K562 (cell line): ENCODE measurements at regions not wholly inside any gene's neighbourhood (a gene's known extent, or its start where the extent isn't known, plus 50 kb on each side); places are given as distances from the start of the nearest gene placed in this dataset.

Experiments
- ATAC-seq: fragments of 200-7000 bp; cut with Tn5 transposase; 3 replicates; pipeline ENCODE4 v1.9.1; 2020; ENCODE audit warnings: moderate library complexity
- BruUV-seq: library from RNA; stranded (reverse); fragments of 400-500 nt; replicated peaks from 2 replicates; lab custom pipeline; 2021; lab: Mats Ljungman, UMichigan
- CTCF ChIA-PET: fragments of 300-600 bp; formaldehyde crosslinking; extraction: SDS; loops from one replicate; lab custom pipeline; 2021; ENCODE audit warnings: low intra/inter-chr PET ratio; lab: Yijun Ruan, JAX
- POLR2A ChIA-PET: fragments of 300-600, 350-650 bp; sonication (Branson Sonifier 250); formaldehyde crosslinking; extraction: SDS; loops from one replicate; lab custom pipeline; 2021; ENCODE audit warnings: antibody characterized with exemption, inconsistent platforms; lab: Yijun Ruan, JAX
- DNase-seq, 4 experiments: peaks; one replicate each; pipeline versions ENCODE4 v3.0.0 to v3.0.0-alpha.2; 2011 to 2018; ENCODE audit warnings: low spot score in 3 of 4, mixed read lengths in 3 of 4; ENCODE audit errors: extremely low read depth in 1 of 4
- FAIRE-seq: peaks from 2 replicates; lab custom pipeline; 2011; peaks lifted over from hg19 to GRCh38; lab: Jason Lieb, UNC
- H2AFZ ChIP-seq: 2 replicates; pipeline ENCODE4 v1.6.0; 2011; ENCODE audit warnings: low read depth, low read length, control low read depth, inconsistent platforms
- H3K27ac ChIP-seq: fragments of 200-600 bp; 3 replicates; pipeline ENCODE4 v1.8.0; 2011; ENCODE audit warnings: low read depth, mild to moderate bottlenecking, control low read depth, inconsistent platforms, low read length, moderate library complexity, mixed read lengths; ENCODE audit errors: extremely low read depth
- H3K27me3 ChIP-seq, 2 experiments: fragments of 300-600 bp in 1 of 2; 2 replicates in 1 of 2; 3 replicates in 1 of 2; pipeline versions ENCODE4 v1.6.0 to v1.8.0; 2011; ENCODE audit warnings: inconsistent platforms in 2 of 2, low read length in 2 of 2, mild to moderate bottlenecking in 1 of 2, mixed read lengths in 1 of 2, moderate library complexity in 1 of 2; ENCODE audit not compliant: control insufficient read depth in 2 of 2, insufficient read depth in 2 of 2
- H3K36me3 ChIP-seq: fragments of 300-600 bp; 3 replicates; pipeline ENCODE4 v1.8.0; 2011; ENCODE audit warnings: mild to moderate bottlenecking, low read length, inconsistent platforms; ENCODE audit not compliant: control insufficient read depth, insufficient read depth
- H3K4me1 ChIP-seq, 2 experiments: fragments of 200-600 bp in 1 of 2; replicated peaks in 1 of 2; 2 replicates in 1 of 2; 3 replicates in 1 of 2; pipeline versions ENCODE4 v1.5.1 to v1.8.0; 2011; ENCODE audit warnings: inconsistent platforms in 2 of 2, low read length in 2 of 2, mild to moderate bottlenecking in 1 of 2, mixed read lengths in 1 of 2, moderate library complexity in 1 of 2; ENCODE audit not compliant: control insufficient read depth in 2 of 2, insufficient read depth in 2 of 2
- H3K4me2 ChIP-seq: 2 replicates; pipeline ENCODE4 v1.6.1; 2011; ENCODE audit warnings: low read length, control low read depth, inconsistent platforms, mixed read lengths; ENCODE audit not compliant: insufficient read depth
- H3K4me3 ChIP-seq: fragments of 200-600 bp; sonication (generic), shearing (Covaris generic); 2 replicates; pipeline ENCODE4 v1.5.1; 2016; ENCODE audit warnings: control low read depth, inconsistent platforms
- H3K79me2 ChIP-seq: fragments of 200-600 bp; 3 replicates; pipeline ENCODE4 v1.8.0; 2011; ENCODE audit warnings: low read length, inconsistent platforms; ENCODE audit not compliant: control insufficient read depth, insufficient read depth
- H3K9ac ChIP-seq, 2 experiments: 2 replicates each; pipeline versions ENCODE4 v1.6.0 to v1.6.1; 2011; ENCODE audit warnings: low read depth in 2 of 2, low read length in 2 of 2, control low read depth in 1 of 2, inconsistent platforms in 1 of 2, mild to moderate bottlenecking in 1 of 2, mixed read lengths in 1 of 2; ENCODE audit not compliant: insufficient read depth in 1 of 2
- H3K9me1 ChIP-seq: one replicate; pipeline ENCODE4 v1.6.0; 2011; ENCODE audit warnings: inconsistent platforms, mild to moderate bottlenecking, low read length, moderate library complexity; ENCODE audit not compliant: control insufficient read depth, insufficient read depth
- H3K9me3 ChIP-seq: replicated peaks from 2 replicates; pipeline ENCODE4 v1.5.1; 2011; ENCODE audit warnings: low read depth, low read length, inconsistent platforms; ENCODE audit not compliant: control insufficient read depth, insufficient read depth
- H4K20me1 ChIP-seq: replicated peaks from 2 replicates; pipeline ENCODE4 v1.6.1; 2011; ENCODE audit warnings: low read length, inconsistent platforms, mixed read lengths; ENCODE audit not compliant: control insufficient read depth, insufficient read depth
- C11orf30 ChIP-seq: fragments of 450-650 bp; IDR thresholded peaks from 2 replicates; pipeline ENCODE4 v1.6.1; 2016; ENCODE audit warnings: low read depth, mild to moderate bottlenecking
- HOXB6 ChIP-seq: fragments of 250-450 bp; sonication (Bioruptor Pico); IDR thresholded peaks from 2 replicates; pipeline ENCODE4 v1.5.1; 2022; ENCODE audit warnings: mild to moderate bottlenecking, borderline replicate concordance
- MAFF ChIP-seq: IDR thresholded peaks from 2 replicates; pipeline ENCODE4 v1.6.1; 2012; ENCODE audit warnings: low read length, improper control_type of control experiment
- MAFG ChIP-seq: fragments of 450-650 bp; conservative IDR thresholded peaks from 2 replicates; pipeline ENCODE4 v1.6.1; 2016; ENCODE audit warnings: missing genetic modification characterization, missing compliant biosample characterization
- MAFK ChIP-seq: IDR thresholded peaks from 2 replicates; pipeline ENCODE4 v1.6.1; 2011; ENCODE audit warnings: low read length, improper control_type of control experiment
- ZBTB1 ChIP-seq: sonication (generic); formaldehyde crosslinking; IDR thresholded peaks from 2 replicates; pipeline ENCODE4 v1.8.1; 2023; ENCODE audit warnings: missing genetic modification reagents, low read depth, mild to moderate bottlenecking, borderline replicate concordance
- ZHX1 ChIP-seq: fragments of 150-350 bp; conservative IDR thresholded peaks from 2 replicates; pipeline ENCODE4 v1.6.1; 2014; ENCODE audit warnings: low read length
- ZNF316 ChIP-seq: fragments of 450-650 bp; IDR thresholded peaks from 2 replicates; pipeline ENCODE4 v1.6.1; 2016
- WGBS: fragments of 100-300 bp; shearing (Covaris generic); methylation state at CpG from one replicate; pipeline ENCODE4 v1.1.6; 2016; ENCODE audit warnings: low coverage, mixed read lengths; ENCODE audit not compliant: insufficient coverage; ENCODE audit errors: missing lambda C conversion rate; 5-methylcytosine and 5-hydroxymethylcytosine counted together
- in situ Hi-C: fragments of 300-500 bp; cut with MboI; formaldehyde crosslinking; loops from 4 replicates; pipeline ENCODE4 v1.15.0; 2018; ENCODE audit warnings: inconsistent platforms, mixed read lengths
- intact Hi-C: fragments of 100-400 bp; cut with micrococcal nuclease; formaldehyde crosslinking; loops from 2 replicates; pipeline ENCODE4 v1.14.2; 2022

GRCh38 chr2:234298918-234299317 lies 198.0 kb downstream of the ARL4C start:
- no peak for DNase-seq
- TF ChIP-seq MAFG (tag) (peak; percentile 62; the same call in 1 of the 2 replicates), MAFK (peak; percentile 36; the same call in 1 of the 2 replicates), C11orf30 (peak; percentile 63), ZBTB1 (CRISPR knock-in tag) (no peak), MAFF (0 out of 2 replicates have a peak, but pooled peaks have one; percentile 27), HOXB6 (CRISPR knock-in tag) (no peak), ZHX1 (no peak), ZNF316 (peak; percentile 80)
- ATAC-seq: no peak
- POLR2A ChIA-PET: interaction anchor here (1.4 kb wide), 1 partner anchor 10 kb away, joined by 3 read pairs; no protein-coding TSS in a partner anchor
- Histone ChIP-seq H3K9me1 (no peaks in the 10 kb centered on the region), H3K79me2 (no peaks in the 10 kb centered on the region), H3K27ac (no peak overlapping the region), H2AFZ (no peak overlapping the region), H3K4me1 (no peaks in the 10 kb centered on the region), H3K27me3 (no peaks in the 10 kb centered on the region; a peak in 1 of 5 replicates), H4K20me1 (no peaks in the 10 kb centered on the region), H3K4me3 (no peak overlapping the region), H3K9me3 (no peaks in the 10 kb centered on the region), H3K9ac (no peak overlapping the region), H3K36me3 (no peaks in the 10 kb centered on the region), H3K4me2 (no peak overlapping the region)
- WGBS: 0% methylated on average over 3 of the region's 3 CpGs
- CTCF ChIA-PET: no interaction called here
- no peak for FAIRE-seq
- in situ Hi-C loops: no loop called here
- BruUV-seq: no TSS peak
- intact Hi-C loops: no loop called here
